ENCODE measurements at regions not wholly inside any gene's neighbourhood (a gene's known extent, or its start where the extent isn't known, plus 50 kb on each side); places are given as distances from the start of the nearest gene placed in this dataset.

DNA sequence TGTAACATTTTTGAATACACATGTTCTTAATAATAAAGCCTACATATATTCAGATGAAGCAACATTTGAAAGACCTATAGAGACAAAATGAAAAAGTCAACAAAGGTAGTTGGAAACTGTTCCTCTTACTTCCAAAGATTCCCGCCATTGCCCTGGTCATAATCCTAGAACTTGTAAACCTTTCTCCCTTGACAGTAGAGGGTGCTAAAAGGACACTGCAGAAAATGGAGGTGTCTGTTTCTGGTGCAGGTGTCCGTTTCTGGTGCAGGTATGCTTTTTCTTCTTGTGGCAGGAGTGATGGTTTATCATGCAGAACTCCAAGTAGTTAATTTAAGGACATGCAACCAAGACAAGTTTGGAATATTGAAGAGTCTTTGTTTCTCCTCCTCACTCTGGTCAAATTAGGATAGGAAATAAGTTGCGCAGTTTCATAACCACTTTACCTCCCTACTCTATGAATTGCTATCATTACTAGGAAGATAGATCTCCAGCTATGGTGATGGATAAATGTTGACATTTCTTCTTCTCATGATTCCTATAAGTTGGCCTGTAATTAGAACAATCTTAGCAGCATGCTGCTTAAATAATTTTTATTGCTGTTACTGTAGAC, 56.0 kb upstream of the FAM174A start:
- Mint-ChIP-seq H3K4me3 (no peak overlapping the region), H3K9me3 (no peaks in the 10 kb centered on the region), H3K36me3 (no peaks in the 10 kb centered on the region), H3K27ac (no peak overlapping the region), H3K27me3 (no peaks in the 10 kb centered on the region), H3K4me1 (no peaks in the 10 kb centered on the region)

DNA sequence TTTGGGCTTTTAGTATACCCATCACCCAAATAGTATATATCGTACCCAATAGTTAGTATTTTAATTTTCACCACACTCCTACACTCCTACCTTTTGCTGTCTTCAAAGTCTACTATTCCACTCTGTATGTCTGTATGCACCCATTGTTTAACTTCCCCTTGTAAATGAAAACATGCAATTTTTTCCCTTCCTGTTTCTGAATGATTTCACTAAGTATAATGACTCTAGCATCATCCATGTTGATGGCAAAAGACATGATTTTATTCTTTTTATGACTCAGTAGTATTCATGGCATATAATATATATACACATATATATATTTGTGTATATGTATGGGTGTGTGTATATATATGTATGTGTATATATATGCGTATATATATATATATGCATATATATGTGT, 63.1 kb upstream of the FAM174A start:
- Mint-ChIP-seq H3K36me3 (no peaks in the 10 kb centered on the region), H3K9me3 (no peaks in the 10 kb centered on the region), H3K27ac (no peak overlapping the region), H3K27me3 (no peaks in the 10 kb centered on the region), H3K4me1 (no peaks in the 10 kb centered on the region), H3K4me3 (no peak overlapping the region)

GRCh38 chr5:100469767-100470166, 65.4 kb upstream of the FAM174A start:
- H3K27ac Mint-ChIP-seq: no peak overlapping the region

DNA sequence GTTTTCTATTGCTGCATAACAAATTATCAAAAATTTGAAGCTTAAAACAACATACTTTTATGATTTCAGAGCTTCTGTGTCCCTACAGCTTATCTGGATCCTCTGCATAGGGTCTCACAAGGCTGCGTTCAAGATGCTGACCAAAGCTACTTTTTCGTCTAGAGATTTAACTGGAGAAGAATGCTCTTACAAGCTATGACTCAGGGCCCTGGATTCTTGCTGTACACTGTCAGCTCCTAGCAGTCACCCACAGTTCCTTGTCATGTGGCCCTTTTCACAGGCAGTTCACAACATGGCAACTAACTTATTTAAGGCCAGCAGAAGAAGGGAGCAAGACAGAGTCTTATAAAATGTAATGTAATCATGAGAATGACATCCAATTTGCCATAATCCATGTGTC, 70.8 kb upstream of the FAM174A start:
- H3K4me3 Mint-ChIP-seq: no peak overlapping the region
- no peaks in the 10 kb centered on the region for H3K36me3 Mint-ChIP-seq
- peaks cover 5% of the 10 kb centered on the region for H3K9me3 Mint-ChIP-seq
- peaks cover 2% of the 10 kb centered on the region for H3K27me3 Mint-ChIP-seq
- H3K27ac Mint-ChIP-seq: no peak overlapping the region
- no peaks in the 10 kb centered on the region for H3K4me1 Mint-ChIP-seq

More at GRCh38 chr5:100469767-100470166, 65.4 kb upstream of the FAM174A start:
- Mint-ChIP-seq H3K9me3 (no peaks in the 10 kb centered on the region), H3K27me3 (no peaks in the 10 kb centered on the region), H3K36me3 (no peaks in the 10 kb centered on the region), H3K4me1 (no peaks in the 10 kb centered on the region), H3K4me3 (no peak overlapping the region)

DNA sequence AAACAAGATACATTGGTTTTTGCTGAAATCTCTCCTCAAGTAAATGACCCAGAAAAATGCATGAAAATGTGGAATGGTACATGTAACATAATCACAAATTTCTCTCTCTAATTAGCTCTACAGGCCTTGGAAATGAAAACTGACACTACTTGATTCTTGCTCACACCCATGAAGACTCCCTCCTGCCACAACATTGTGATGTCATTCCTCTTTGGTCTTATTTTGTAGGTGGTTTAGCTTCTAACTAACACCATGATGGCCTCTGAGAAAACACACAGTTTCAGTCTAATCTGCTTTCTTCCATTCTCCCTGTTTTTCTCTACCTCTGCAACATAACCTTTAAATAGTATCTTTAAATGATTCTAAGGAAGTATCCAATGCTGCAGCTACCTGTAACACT, 78.6 kb upstream of the FAM174A start:
- H3K36me3 Mint-ChIP-seq: no peaks in the 10 kb centered on the region
- H3K4me1 Mint-ChIP-seq: no peaks in the 10 kb centered on the region
- peaks cover 5% of the 10 kb centered on the region for H3K9me3 Mint-ChIP-seq
- H3K27ac Mint-ChIP-seq: no peak overlapping the region
- no peak overlapping the region for H3K4me3 Mint-ChIP-seq
- H3K27me3 Mint-ChIP-seq: peaks cover 3% of the 10 kb centered on the region

- Mint-ChIP-seq H3K4me1 (no peaks in the 10 kb centered on the region), H3K27ac (no peak overlapping the region), H3K36me3 (no peaks in the 10 kb centered on the region), H3K27me3 (peaks cover 2% of the 10 kb centered on the region), H3K9me3 (no peaks in the 10 kb centered on the region), H3K4me3 (no peak overlapping the region)
Observed at GRCh38 chr5:100452126-100452525, 83.0 kb upstream of the FAM174A start.

DNA sequence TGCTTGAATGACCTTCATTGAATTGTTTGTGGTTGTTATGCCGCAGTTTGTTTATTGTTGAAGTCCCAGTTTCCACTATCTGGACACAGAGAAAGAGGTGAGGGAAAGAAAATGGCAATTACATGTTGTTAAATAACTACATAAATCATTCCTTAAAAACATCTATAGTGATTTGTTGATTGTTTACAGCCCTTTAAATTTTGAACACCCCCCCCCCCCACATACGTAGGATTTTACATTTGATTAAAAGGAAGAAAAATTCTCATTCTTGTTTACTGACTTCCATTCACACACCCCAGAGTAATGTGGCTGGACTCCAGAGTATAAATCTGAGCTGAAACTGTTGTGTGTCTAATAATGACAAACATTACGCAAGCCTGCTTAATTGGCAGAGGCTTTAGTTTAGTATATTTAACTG, 87.1 kb upstream of the FAM174A start:
- Mint-ChIP-seq H3K4me3 (no peak overlapping the region), H3K27me3 (peaks cover 2% of the 10 kb centered on the region), H3K36me3 (no peaks in the 10 kb centered on the region), H3K9me3 (no peaks in the 10 kb centered on the region), H3K27ac (no peak overlapping the region), H3K4me1 (no peaks in the 10 kb centered on the region)

- Mint-ChIP-seq H3K9me3 (no peaks in the 10 kb centered on the region), H3K27me3 (no peaks in the 10 kb centered on the region), H3K4me3 (no peak overlapping the region), H3K36me3 (no peaks in the 10 kb centered on the region), H3K4me1 (no peaks in the 10 kb centered on the region), H3K27ac (no peak overlapping the region)
Observed at GRCh38 chr5:100446879-100447430, 88.2 kb upstream of the FAM174A start.

GRCh38 chr5:100444961-100445360, 90.2 kb upstream of the FAM174A start:
- no peaks in the 10 kb centered on the region for H3K4me1 Mint-ChIP-seq
- H3K36me3 Mint-ChIP-seq: no peaks in the 10 kb centered on the region
- H3K27me3 Mint-ChIP-seq: no peaks in the 10 kb centered on the region
- no peak overlapping the region for H3K27ac Mint-ChIP-seq
- no peak overlapping the region for H3K4me3 Mint-ChIP-seq
- H3K9me3 Mint-ChIP-seq: no peaks in the 10 kb centered on the region

DNA sequence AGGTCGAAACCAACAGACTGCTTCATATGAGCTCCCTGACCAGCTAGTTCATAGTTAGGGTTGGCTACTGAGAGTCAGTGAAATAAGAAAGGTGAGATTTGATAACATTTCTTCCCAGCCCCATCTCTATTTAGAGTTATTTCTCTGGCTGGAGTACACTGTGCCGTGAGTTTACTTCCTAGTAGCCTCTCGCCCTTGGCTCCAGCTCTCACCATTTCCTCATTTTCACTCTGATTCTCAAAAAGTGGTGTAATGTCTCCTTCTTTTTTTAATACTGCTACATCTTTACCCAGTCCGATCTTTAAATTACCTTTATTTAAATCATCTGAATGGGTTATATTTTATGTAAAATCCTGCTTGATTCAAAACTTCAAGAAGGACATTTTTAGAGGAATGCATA, 100.4 kb upstream of the FAM174A start:
- no peaks in the 10 kb centered on the region for H3K36me3 Mint-ChIP-seq
- H3K27ac Mint-ChIP-seq: no peak overlapping the region
- H3K4me1 Mint-ChIP-seq: no peaks in the 10 kb centered on the region
- H3K9me3 Mint-ChIP-seq: no peaks in the 10 kb centered on the region
- H3K27me3 Mint-ChIP-seq: peaks cover 3% of the 10 kb centered on the region
- H3K4me3 Mint-ChIP-seq: no peak overlapping the region

DNA sequence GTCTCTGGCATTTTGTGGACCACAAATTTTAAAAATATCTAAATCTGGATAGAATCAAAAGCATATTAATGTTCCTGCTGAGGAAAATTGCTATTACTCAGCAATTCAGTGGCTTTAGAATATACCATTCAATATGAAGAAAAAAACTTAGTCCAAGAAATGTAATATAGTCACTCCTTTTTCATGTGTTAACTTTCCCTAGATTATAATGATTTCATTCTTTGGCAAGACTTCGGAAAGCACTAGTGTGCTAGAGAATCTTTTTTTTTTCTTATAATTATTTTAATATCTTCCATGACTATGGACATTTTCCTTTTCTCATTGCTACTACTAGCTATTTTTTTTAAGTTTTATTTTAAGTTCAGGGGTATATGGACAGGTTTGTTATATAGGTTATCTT, 102.4 kb upstream of the FAM174A start:
- no peaks in the 10 kb centered on the region for H3K4me1 Mint-ChIP-seq
- no peaks in the 10 kb centered on the region for H3K36me3 Mint-ChIP-seq
- H3K4me3 Mint-ChIP-seq: no peak overlapping the region
- H3K9me3 Mint-ChIP-seq: no peaks in the 10 kb centered on the region
- H3K27ac Mint-ChIP-seq: no peak overlapping the region
- peaks cover 1% of the 10 kb centered on the region for H3K27me3 Mint-ChIP-seq

GRCh38 chr5:100430268-100431195, 104.6 kb upstream of the FAM174A start:
- H3K27ac Mint-ChIP-seq: no peak overlapping the region
- H3K4me1 Mint-ChIP-seq: no peaks in the 10 kb centered on the region
- no peaks in the 10 kb centered on the region for H3K27me3 Mint-ChIP-seq
- H3K4me3 Mint-ChIP-seq: no peak overlapping the region
- H3K9me3 Mint-ChIP-seq: no peaks in the 10 kb centered on the region
- H3K36me3 Mint-ChIP-seq: no peaks in the 10 kb centered on the region

- peaks cover 10% of the 10 kb centered on the region for H3K9me3 Mint-ChIP-seq
- no peaks in the 10 kb centered on the region for H3K4me1 Mint-ChIP-seq
- H3K27ac Mint-ChIP-seq: no peak overlapping the region
- no peak overlapping the region for H3K4me3 Mint-ChIP-seq
- no peaks in the 10 kb centered on the region for H3K27me3 Mint-ChIP-seq
- H3K36me3 Mint-ChIP-seq: peaks cover 5% of the 10 kb centered on the region
Observed at GRCh38 chr5:100424787-100425186, 110.4 kb upstream of the FAM174A start.

GRCh38 chr5:100424017-100424416, 111.2 kb upstream of the FAM174A start:
- no peak overlapping the region for H3K27ac Mint-ChIP-seq
- H3K27me3 Mint-ChIP-seq: no peaks in the 10 kb centered on the region
- no peak overlapping the region for H3K4me3 Mint-ChIP-seq
- H3K4me1 Mint-ChIP-seq: no peaks in the 10 kb centered on the region
- H3K9me3 Mint-ChIP-seq: peaks cover 10% of the 10 kb centered on the region
- H3K36me3 Mint-ChIP-seq: peaks cover 5% of the 10 kb centered on the region

DNA sequence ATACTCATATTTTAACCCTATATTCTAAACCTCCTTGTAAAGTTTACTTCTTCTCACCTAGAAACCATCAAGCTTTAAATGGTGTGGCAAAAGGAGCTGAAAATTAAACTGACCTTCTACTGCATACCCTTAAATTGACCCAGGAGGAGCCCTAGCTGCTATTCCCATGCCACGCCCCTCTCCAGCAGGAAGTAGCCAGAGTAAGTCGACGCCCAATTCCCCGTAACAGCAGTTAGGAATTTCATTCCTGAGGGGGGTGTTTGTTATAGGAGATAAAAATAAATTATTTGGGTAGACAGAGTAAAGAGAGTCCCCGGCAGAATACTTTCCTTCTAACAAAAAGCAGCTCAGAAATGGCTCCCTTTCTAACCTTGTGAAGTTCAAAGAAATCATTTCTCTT, 111.8 kb upstream of the FAM174A start:
- no peak overlapping the region for H3K27ac Mint-ChIP-seq
- no peak overlapping the region for H3K4me3 Mint-ChIP-seq
- peaks cover 5% of the 10 kb centered on the region for H3K36me3 Mint-ChIP-seq
- H3K9me3 Mint-ChIP-seq: peaks cover 10% of the 10 kb centered on the region
- no peaks in the 10 kb centered on the region for H3K4me1 Mint-ChIP-seq
- H3K27me3 Mint-ChIP-seq: no peaks in the 10 kb centered on the region

- Mint-ChIP-seq H3K9me3 (peaks cover 10% of the 10 kb centered on the region), H3K36me3 (peaks cover 5% of the 10 kb centered on the region), H3K4me1 (no peaks in the 10 kb centered on the region), H3K4me3 (no peak overlapping the region), H3K27me3 (no peaks in the 10 kb centered on the region), H3K27ac (no peak overlapping the region)
Observed at GRCh38 chr5:100421360-100421759, 113.8 kb upstream of the FAM174A start.

Measured in activated naive CD4-positive, alpha-beta T cell treated with anti-CD3 and anti-CD28 coated beads, Interleukin-2, amount 50 U/mL, for 24 hours (primary cell).